Naive B cell (primary cell): ENCODE measurements at regions not wholly inside any gene's neighbourhood (a gene's known extent, or its start where the extent isn't known, plus 50 kb on each side); places are given as distances from the start of the nearest gene placed in this dataset.
"Not testable (repeated sequence)": the region's sequence is repeated elsewhere in the genome, so short reads cannot be mapped to it uniquely, and the experiment has no call there.

Source experiments
- ATAC-seq, 2 donors: fragments of 150-1000 bp; cut with Tn5 transposase; 2 replicates each; pipeline ENCODE4 v1.10.0; 2021; ENCODE audit warnings: low read depth in 2 of 2, mild to moderate bottlenecking in 2 of 2, moderate library complexity in 2 of 2
- DNase-seq: peaks from one replicate; pipeline ENCODE4 v3.0.0; 2022
- H3K27ac Mint-ChIP-seq, 6 donors: one replicate each; pipeline ENCODE4 v1.8.0; 2020 to 2022; ENCODE audit warnings: mild to moderate bottlenecking in 6 of 6, mixed read lengths in 6 of 6, moderate library complexity in 5 of 6, inconsistent platforms in 2 of 6
- H3K27me3 Mint-ChIP-seq, 3 donors: one replicate each; pipeline ENCODE4 v1.8.0; 2021 to 2022; ENCODE audit warnings: mixed read lengths in 3 of 3, mild to moderate bottlenecking in 1 of 3
- H3K36me3 Mint-ChIP-seq, 2 donors: one replicate each; pipeline ENCODE4 v1.8.0; 2020 to 2022; ENCODE audit warnings: mixed read lengths in 2 of 2, inconsistent platforms in 1 of 2, mild to moderate bottlenecking in 1 of 2
- H3K4me1 Mint-ChIP-seq, 3 donors: one replicate each; pipeline ENCODE4 v1.8.0; 2020 to 2022; ENCODE audit warnings: mixed read lengths in 3 of 3, inconsistent platforms in 1 of 3, mild to moderate bottlenecking in 1 of 3, moderate library complexity in 1 of 3
- H3K4me3 Mint-ChIP-seq, 8 donors: one replicate each; pipeline ENCODE4 v1.8.0; 2020 to 2022; ENCODE audit warnings: mild to moderate bottlenecking in 8 of 8, mixed read lengths in 8 of 8, moderate library complexity in 8 of 8, inconsistent platforms in 2 of 8
- H3K9me3 Mint-ChIP-seq, 7 donors: one replicate each; pipeline ENCODE4 v1.8.0; 2020 to 2022; ENCODE audit warnings: mixed read lengths in 7 of 7, mild to moderate bottlenecking in 5 of 7, inconsistent platforms in 2 of 7, moderate library complexity in 1 of 7

DNA sequence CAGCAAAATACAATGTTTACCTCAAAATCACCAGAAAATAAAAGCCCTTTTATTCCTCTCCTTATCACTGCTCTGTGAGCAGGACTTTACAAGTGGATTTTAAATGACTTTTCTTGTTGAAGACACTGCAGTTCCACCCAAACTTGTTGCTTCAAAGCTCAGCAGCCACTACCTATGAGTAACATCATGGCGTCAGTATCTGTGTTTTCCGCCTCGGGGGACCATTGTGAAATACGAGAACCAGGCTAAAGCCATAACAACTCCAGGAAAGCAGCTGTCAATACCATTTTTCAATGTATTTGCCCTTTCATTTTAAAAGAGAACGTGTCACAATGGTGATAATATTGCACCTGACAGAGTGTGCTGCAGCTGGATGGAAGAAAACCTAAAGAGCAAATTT lies 284.0 kb upstream of the RNF32 start:
- Mint-ChIP-seq H3K36me3 (no peaks in the 10 kb centered on the region), H3K27ac (no peak overlapping the region), H3K27me3 (no peaks in the 10 kb centered on the region), H3K4me3 (no peak overlapping the region), H3K9me3 (peaks cover 0 to 2% (median 0%) of the 10 kb centered on the region in 7 donors), H3K4me1 (no peaks in the 10 kb centered on the region)
- ATAC-seq: no peak
- no peak for DNase-seq

- Mint-ChIP-seq H3K4me1 (no peaks in the 10 kb centered on the region), H3K9me3 (peaks cover 0 to 2% (median 0%) of the 10 kb centered on the region in 7 donors), H3K36me3 (no peaks in the 10 kb centered on the region), H3K27ac (no peak overlapping the region), H3K27me3 (no peaks in the 10 kb centered on the region), H3K4me3 (no peak overlapping the region)
- no peak for ATAC-seq
- DNase-seq: no peak
Measured at GRCh38 chr7:156353352-156353751, 287.2 kb upstream of the RNF32 start.

DNA sequence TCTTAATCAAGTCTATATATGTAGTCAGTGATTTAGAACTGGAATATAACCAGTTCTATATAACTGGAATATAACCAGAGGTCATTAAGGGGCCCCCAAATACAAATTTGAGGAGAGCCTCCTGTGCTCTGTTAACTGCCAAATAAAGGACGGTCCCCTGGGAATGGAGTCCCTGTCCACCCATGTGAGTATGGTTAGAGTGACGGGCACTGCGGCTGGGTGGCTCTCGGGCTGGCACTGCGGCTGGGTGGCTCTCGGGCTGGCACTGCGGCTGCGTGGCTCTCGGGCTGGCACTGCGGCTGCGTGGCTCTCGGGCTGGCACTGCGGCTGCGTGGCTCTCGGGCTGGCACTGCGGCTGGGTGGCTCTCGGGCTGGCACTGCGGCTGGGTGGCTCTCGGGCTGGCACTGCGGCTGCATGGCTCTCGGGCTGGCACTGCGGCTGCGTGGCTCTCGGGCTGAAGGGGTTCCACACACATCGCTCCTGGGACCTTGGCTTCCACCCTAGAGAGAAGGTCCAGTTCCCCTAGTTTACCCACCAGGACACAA lies 292.8 kb upstream of the RNF32 start:
- H3K27me3 Mint-ChIP-seq, H3K4me1 Mint-ChIP-seq, ATAC-seq, H3K9me3 Mint-ChIP-seq, H3K4me3 Mint-ChIP-seq, H3K36me3 Mint-ChIP-seq, H3K27ac Mint-ChIP-seq, DNase-seq: not testable (repeated sequence)

- peaks cover 0 to 6% (median 0%) of the 10 kb centered on the region in 7 donors for H3K9me3 Mint-ChIP-seq
- DNase-seq (no peak), ATAC-seq (no peak)
- H3K27ac Mint-ChIP-seq: no peak overlapping the region
- H3K36me3 Mint-ChIP-seq: no peaks in the 10 kb centered on the region
- H3K4me3 Mint-ChIP-seq: no peak overlapping the region
- H3K4me1 Mint-ChIP-seq: no peaks in the 10 kb centered on the region
- H3K27me3 Mint-ChIP-seq: no peaks in the 10 kb centered on the region
Measured at GRCh38 chr7:156347132-156347531, 293.4 kb upstream of the RNF32 start.

GRCh38 chr7:156344595-156344994 lies 296.0 kb upstream of the RNF32 start:
- Mint-ChIP-seq H3K4me3 (no peak overlapping the region), H3K27ac (no peak overlapping the region), H3K36me3 (no peaks in the 10 kb centered on the region), H3K4me1 (no peaks in the 10 kb centered on the region), H3K9me3 (peaks cover 0 to 6% (median 0%) of the 10 kb centered on the region in 7 donors), H3K27me3 (no peaks in the 10 kb centered on the region)
- ATAC-seq: no peak
- no peak for DNase-seq

DNA sequence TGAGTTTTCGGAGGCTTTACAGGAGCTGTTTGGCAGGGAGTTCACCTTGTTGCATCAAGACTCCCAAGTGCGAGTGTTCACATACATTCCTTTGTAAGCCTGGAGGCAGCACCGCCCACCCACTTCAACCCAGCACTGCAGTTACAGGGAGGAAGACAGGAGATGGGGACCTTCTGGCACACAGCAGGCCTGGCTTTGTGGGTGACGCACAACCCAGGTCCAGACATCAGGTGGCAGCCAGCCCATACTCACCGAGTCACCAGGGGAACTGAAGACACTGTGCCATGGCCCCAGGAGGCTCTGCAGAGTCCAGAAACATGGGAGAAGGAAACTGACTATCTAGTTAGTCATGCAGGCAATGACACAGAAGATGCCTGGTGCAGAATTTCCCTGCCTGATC lies 305.9 kb upstream of the RNF32 start:
- H3K27me3 Mint-ChIP-seq: no peaks in the 10 kb centered on the region
- ATAC-seq (no peak), DNase-seq (no peak)
- H3K27ac Mint-ChIP-seq: no peak overlapping the region
- no peak overlapping the region for H3K4me3 Mint-ChIP-seq
- no peaks in the 10 kb centered on the region for H3K36me3 Mint-ChIP-seq
- H3K9me3 Mint-ChIP-seq: peaks cover 1 to 14% (median 6%) of the 10 kb centered on the region in 7 donors
- H3K4me1 Mint-ChIP-seq: no peaks in the 10 kb centered on the region

GRCh38 chr7:156327916-156328315 lies 312.7 kb upstream of the RNF32 start:
- no peaks in the 10 kb centered on the region for H3K36me3 Mint-ChIP-seq
- no peak overlapping the region for H3K27ac Mint-ChIP-seq
- ATAC-seq (no peak), DNase-seq (no peak)
- no peak overlapping the region for H3K4me3 Mint-ChIP-seq
- no peaks in the 10 kb centered on the region for H3K4me1 Mint-ChIP-seq
- H3K27me3 Mint-ChIP-seq: peaks cover 8 to 13% (median 8%) of the 10 kb centered on the region in 3 donors
- H3K9me3 Mint-ChIP-seq: peaks cover 0 to 14% (median 9%) of the 10 kb centered on the region in 7 donors

DNA sequence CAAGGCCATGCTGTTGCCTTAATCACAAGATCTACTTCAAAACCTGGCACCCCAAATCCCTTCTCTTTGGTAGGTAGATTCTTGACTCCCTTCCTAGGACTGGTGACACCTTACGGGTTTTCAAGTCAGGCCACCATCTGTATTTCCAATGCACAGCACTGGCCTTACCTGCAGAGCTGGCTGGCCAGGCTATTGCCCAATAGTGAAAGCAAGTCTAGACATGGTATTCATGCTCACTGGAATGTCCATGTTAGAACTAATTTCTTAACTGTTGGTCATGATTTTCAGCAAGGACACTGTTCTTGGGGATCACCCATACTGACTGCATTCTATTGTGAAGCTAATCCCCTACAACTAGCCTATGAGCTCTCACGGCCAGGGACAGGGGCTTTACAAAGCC lies 313.1 kb upstream of the RNF32 start:
- H3K36me3 Mint-ChIP-seq: no peaks in the 10 kb centered on the region

DNA sequence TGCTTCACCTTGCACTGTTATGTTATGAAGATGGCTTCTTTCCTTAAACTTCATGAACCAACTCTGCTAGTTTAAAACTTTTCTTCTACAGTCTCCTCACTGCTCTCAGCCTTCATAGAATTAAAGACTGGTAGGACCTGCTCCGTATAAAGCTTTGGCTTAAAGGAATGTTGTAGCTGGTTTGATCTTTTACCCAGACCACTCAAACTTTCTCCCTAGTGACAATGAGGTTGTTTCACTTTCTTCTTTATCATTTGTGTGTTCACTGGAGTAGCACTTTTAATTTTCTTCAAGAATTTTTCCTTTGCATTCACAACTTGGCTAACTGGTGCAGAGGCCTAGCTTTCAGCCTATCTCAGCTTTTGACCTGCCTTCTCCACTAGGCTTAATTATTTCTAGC lies 316.4 kb upstream of the RNF32 start:
- H3K9me3 Mint-ChIP-seq: peaks cover 2 to 8% (median 4%) of the 10 kb centered on the region in 7 donors
- H3K4me3 Mint-ChIP-seq: no peak overlapping the region
- DNase-seq: no peak
- H3K4me1 Mint-ChIP-seq: no peaks in the 10 kb centered on the region
- ATAC-seq: no peak
- no peaks in the 10 kb centered on the region for H3K36me3 Mint-ChIP-seq
- H3K27ac Mint-ChIP-seq: no peak overlapping the region
- peaks cover 8 to 17% (median 12%) of the 10 kb centered on the region in 3 donors for H3K27me3 Mint-ChIP-seq

More for the DNA sequence above, 313.1 kb upstream of the RNF32 start:
- Mint-ChIP-seq H3K9me3 (peaks cover 0 to 14% (median 9%) of the 10 kb centered on the region in 7 donors), H3K27me3 (peaks cover 8 to 13% (median 8%) of the 10 kb centered on the region in 3 donors), H3K4me1 (no peaks in the 10 kb centered on the region), H3K4me3 (no peak overlapping the region), H3K27ac (no peak overlapping the region)
- DNase-seq (no peak), ATAC-seq (no peak)

- ATAC-seq, H3K4me1 Mint-ChIP-seq, DNase-seq, H3K36me3 Mint-ChIP-seq, H3K4me3 Mint-ChIP-seq: not testable (repeated sequence)
- Mint-ChIP-seq H3K27me3 (peaks cover 4 to 16% (median 10%) of the 10 kb centered on the region in 3 donors), H3K9me3 (peaks cover 4 to 21% (median 8%) of the 10 kb centered on the region in 7 donors), H3K27ac (peak overlapping the region in 1 of 6 donors; percentile 3)
Measured at GRCh38 chr7:156321430-156321829, 319.1 kb upstream of the RNF32 start.

DNA sequence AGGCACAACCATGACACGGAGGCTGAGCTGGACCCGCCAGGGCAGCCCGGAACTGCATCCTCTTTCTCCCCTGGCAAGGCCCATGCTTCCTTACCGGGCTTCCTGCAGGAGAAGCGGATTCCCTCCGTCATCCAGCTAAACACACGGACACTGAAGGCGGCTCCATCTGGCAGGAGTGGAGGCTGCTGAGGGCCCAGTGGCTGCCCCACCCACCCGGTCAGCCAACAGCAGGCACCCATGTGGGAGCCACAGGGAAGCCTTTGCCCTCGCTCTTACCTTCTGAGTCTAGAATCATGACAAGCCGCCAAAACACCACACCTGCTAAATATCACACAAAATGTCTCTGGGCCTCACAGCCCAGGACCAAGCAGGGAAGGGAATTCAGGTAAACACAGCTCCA lies 321.6 kb upstream of the RNF32 start:
- Mint-ChIP-seq H3K36me3 (peaks cover 0 to 25% of the 10 kb centered on the region in 2 donors), H3K27me3 (peaks cover 4 to 10% (median 8%) of the 10 kb centered on the region in 3 donors), H3K9me3 (peaks cover 8 to 36% (median 17%) of the 10 kb centered on the region in 7 donors), H3K4me3 (no peak overlapping the region), H3K27ac (no peak overlapping the region), H3K4me1 (no peaks in the 10 kb centered on the region)
- DNase-seq (no peak), ATAC-seq (no peak)

DNA sequence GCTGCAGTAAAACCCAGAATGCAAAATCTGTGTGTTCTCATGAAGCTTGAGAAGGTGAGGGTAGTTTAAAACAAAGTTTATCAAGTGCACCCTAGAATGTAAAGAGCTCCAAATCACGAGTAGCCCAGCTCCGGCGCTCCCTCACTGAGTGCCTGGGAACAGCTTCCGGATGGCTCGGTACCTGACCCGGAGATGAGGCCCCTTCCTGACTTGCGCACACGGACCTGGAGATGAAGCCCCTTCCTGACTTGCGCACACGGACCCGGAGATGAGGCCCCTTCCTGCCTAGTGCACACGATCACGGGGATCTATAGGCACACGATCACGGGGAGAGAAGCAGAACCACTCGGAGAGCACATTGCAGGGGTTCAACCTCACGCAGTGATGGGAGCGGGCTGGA lies 322.1 kb upstream of the RNF32 start:
- Mint-ChIP-seq H3K9me3 (peaks cover 8 to 36% (median 17%) of the 10 kb centered on the region in 7 donors), H3K36me3 (peaks cover 0 to 25% of the 10 kb centered on the region in 2 donors), H3K27ac (peak overlapping the region in 1 of 6 donors; percentile 16), H3K27me3 (peaks cover 4 to 9% (median 8%) of the 10 kb centered on the region in 3 donors), H3K4me1 (no peaks in the 10 kb centered on the region), H3K4me3 (no peak overlapping the region)
- ATAC-seq (no peak), DNase-seq (no peak)

DNA sequence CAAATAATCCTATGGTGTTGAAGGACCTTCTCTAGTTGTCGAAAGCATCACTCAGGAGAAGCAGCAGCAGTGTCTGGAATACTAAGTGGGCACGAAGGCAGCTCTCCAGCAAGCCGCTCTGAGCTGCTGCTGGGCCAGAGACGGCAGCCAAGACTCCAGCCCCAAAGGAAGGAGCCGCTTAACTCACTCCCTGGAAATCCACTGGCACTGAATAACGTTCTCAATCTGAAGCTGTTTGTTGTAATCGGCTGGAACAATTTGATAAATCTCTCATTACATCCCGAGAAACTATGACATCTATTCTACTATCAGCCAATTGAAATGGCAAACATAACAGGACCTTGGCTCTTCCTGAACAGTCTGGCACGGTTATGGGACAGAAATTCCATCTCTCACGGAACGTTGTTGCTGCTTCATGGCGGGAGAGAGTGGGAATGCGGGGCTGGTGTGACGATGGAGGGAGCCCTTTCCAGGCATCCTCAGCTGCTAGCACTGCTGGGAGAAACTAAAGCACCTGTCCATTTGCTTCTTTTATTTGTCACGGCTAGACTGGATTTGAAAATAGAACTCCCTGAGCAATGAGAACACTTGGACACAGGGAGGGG lies 331.5 kb upstream of the RNF32 start:
- H3K27ac Mint-ChIP-seq: no peak overlapping the region
- peaks cover 3 to 16% (median 8%) of the 10 kb centered on the region in 7 donors for H3K9me3 Mint-ChIP-seq
- DNase-seq (no peak), ATAC-seq (no peak)
- no peak overlapping the region for H3K4me3 Mint-ChIP-seq
- no peaks in the 10 kb centered on the region for H3K4me1 Mint-ChIP-seq
- H3K27me3 Mint-ChIP-seq: peaks cover 0 to 4% (median 0%) of the 10 kb centered on the region in 3 donors
- no peaks in the 10 kb centered on the region for H3K36me3 Mint-ChIP-seq

GRCh38 chr7:156307193-156307592 lies 333.4 kb upstream of the RNF32 start:
- DNase-seq (no peak), ATAC-seq (no peak)
- H3K9me3 Mint-ChIP-seq: peaks cover 1 to 16% (median 8%) of the 10 kb centered on the region in 7 donors
- no peaks in the 10 kb centered on the region for H3K4me1 Mint-ChIP-seq
- peaks cover 0 to 4% (median 0%) of the 10 kb centered on the region in 3 donors for H3K27me3 Mint-ChIP-seq
- no peaks in the 10 kb centered on the region for H3K36me3 Mint-ChIP-seq
- no peak overlapping the region for H3K4me3 Mint-ChIP-seq
- H3K27ac Mint-ChIP-seq: no peak overlapping the region
